Upper lobe of right lung (tissue), 1 donor: ENCODE measurements at regions not wholly inside any gene's neighbourhood (a gene's known extent, or its start where the extent isn't known, plus 50 kb on each side); places are given as distances from the start of the nearest gene placed in this dataset.

Source experiments
- ATAC-seq: fragments of 200-7000 bp; cut with Tn5 transposase; one replicate; pipeline ENCODE4 v1.9.1; 2020; ENCODE audit warnings: mild to moderate bottlenecking, moderate library complexity
- DNase-seq: peaks from one replicate; pipeline ENCODE4 v3.0.0-alpha.2; 2020
- H3K27ac ChIP-seq: fragments of 200-600 bp; one replicate; pipeline ENCODE4 v1.8.0; 2022
- H3K27me3 ChIP-seq: fragments of 200-600 bp; one replicate; pipeline ENCODE4 v1.8.0; 2022; ENCODE audit warnings: mild to moderate bottlenecking
- H3K36me3 ChIP-seq: fragments of 200-600 bp; one replicate; pipeline ENCODE4 v1.8.0; 2022
- H3K4me1 ChIP-seq: fragments of 200-600 bp; one replicate; pipeline ENCODE4 v1.8.0; 2022
- H3K4me3 ChIP-seq: fragments of 200-600 bp; one replicate; pipeline ENCODE4 v1.8.0; 2022; ENCODE audit warnings: mild to moderate bottlenecking
- H3K9me3 ChIP-seq: fragments of 200-600 bp; one replicate; pipeline ENCODE4 v1.8.0; 2022
- CTCF ChIP-seq: fragments of 200-600 bp; IDR thresholded peaks from one replicate; pipeline ENCODE4 v1.8.0; 2022; ENCODE audit warnings: antibody characterized with exemption
- intact Hi-C: fragments of 100-400 bp; cut with DNase I; formaldehyde crosslinking; loops from one replicate; pipeline ENCODE4 v1.11.0; 2022
- donor health status: DM: no; HTN: yes; CAD: no; lungs with severe emphysema.

- Histone ChIP-seq H3K9me3 (no peaks in the 10 kb centered on the region), H3K36me3 (no peaks in the 10 kb centered on the region), H3K27me3 (no peaks in the 10 kb centered on the region), H3K4me1 (no peaks in the 10 kb centered on the region), H3K27ac (no peak overlapping the region), H3K4me3 (no peak overlapping the region)
- TF ChIP-seq CTCF: no peak
- intact Hi-C loops: no loop called here
- DNase-seq (no peak), ATAC-seq (no peak)
Observed at GRCh38 chr6:55088902-55089301, 85.4 kb upstream of the HCRTR2 start.

GRCh38 chr6:55089325-55089724 lies 85.0 kb upstream of the HCRTR2 start:
- no peaks in the 10 kb centered on the region for H3K9me3 ChIP-seq
- no peaks in the 10 kb centered on the region for H3K4me1 ChIP-seq
- H3K4me3 ChIP-seq: no peak overlapping the region
- no peaks in the 10 kb centered on the region for H3K27me3 ChIP-seq
- ATAC-seq (no peak), DNase-seq (no peak)
- no peaks in the 10 kb centered on the region for H3K36me3 ChIP-seq
- TF ChIP-seq CTCF: no peak
- no peak overlapping the region for H3K27ac ChIP-seq
- intact Hi-C loops: no loop called here

- no peaks in the 10 kb centered on the region for H3K4me1 ChIP-seq
- DNase-seq: no peak
- TF ChIP-seq CTCF: no peak
- H3K4me3 ChIP-seq: no peak overlapping the region
- no peaks in the 10 kb centered on the region for H3K36me3 ChIP-seq
- H3K27me3 ChIP-seq: no peaks in the 10 kb centered on the region
- H3K27ac ChIP-seq: no peak overlapping the region
- peak; percentile 81 for ATAC-seq
- intact Hi-C loops: no loop called here
- H3K9me3 ChIP-seq: no peaks in the 10 kb centered on the region
Observed at GRCh38 chr6:55100686-55101085, 73.6 kb upstream of the HCRTR2 start.

- Histone ChIP-seq H3K4me3 (no peak overlapping the region), H3K36me3 (no peaks in the 10 kb centered on the region), H3K27me3 (no peaks in the 10 kb centered on the region), H3K9me3 (no peaks in the 10 kb centered on the region), H3K4me1 (no peaks in the 10 kb centered on the region), H3K27ac (no peak overlapping the region)
- intact Hi-C loops: no loop called here
- no peak for TF ChIP-seq CTCF
- DNase-seq (no peak), ATAC-seq (no peak)
Observed at GRCh38 chr6:55101157-55101556, 73.2 kb upstream of the HCRTR2 start.

GRCh38 chr6:55108134-55109130 lies 65.9 kb upstream of the HCRTR2 start:
- no peaks in the 10 kb centered on the region for H3K4me1 ChIP-seq
- intact Hi-C loops: no loop called here
- H3K27ac ChIP-seq: no peak overlapping the region
- ATAC-seq (no peak), DNase-seq (no peak)
- no peaks in the 10 kb centered on the region for H3K27me3 ChIP-seq
- TF ChIP-seq CTCF: no peak
- H3K4me3 ChIP-seq: no peak overlapping the region
- H3K9me3 ChIP-seq: no peaks in the 10 kb centered on the region
- no peaks in the 10 kb centered on the region for H3K36me3 ChIP-seq
